PC-3 (cell line): ENCODE measurements at regions not wholly inside any gene's neighbourhood (a gene's known extent, or its start where the extent isn't known, plus 50 kb on each side); places are given as distances from the start of the nearest gene placed in this dataset.

Source experiments
- ATAC-seq: fragments of 200-7000 bp; cut with Tn5 transposase; 2 replicates; pipeline ENCODE4 v1.9.1; 2020; ENCODE audit warnings: mild to moderate bottlenecking, moderate library complexity
- BruUV-seq: library from RNA; stranded (reverse); fragments of 400-500 nt; replicated peaks from 2 replicates; lab custom pipeline; 2021; lab: Mats Ljungman, UMichigan
- CTCF ChIA-PET: fragments of 300-600 bp; sonication (Branson Sonifier 250); formaldehyde crosslinking; loops from one replicate; lab custom pipeline; 2022; ENCODE audit warnings: antibody characterized with exemption; lab: Charles Lee
- POLR2A ChIA-PET: fragments of 300-600 bp; sonication (Branson Sonifier 250); formaldehyde crosslinking; loops from one replicate; lab custom pipeline; 2022; ENCODE audit warnings: antibody characterized with exemption; ENCODE audit not compliant: unreplicated experiment; lab: Charles Lee
- DNase-seq: peaks from one replicate; pipeline ENCODE4 v3.0.0-alpha.2; 2015
- H2AFZ ChIP-seq: fragments of 300-600 bp; sonication (generic); 2 replicates; pipeline ENCODE4 v1.6.0; 2016; ENCODE audit warnings: antibody characterized with exemption, low read length
- H3F3A ChIP-seq: fragments of 300-600 bp; sonication (generic); one replicate; pipeline ENCODE4 v1.6.0; 2017; ENCODE audit warnings: antibody characterized with exemption, low read length, control low read depth, mild to moderate bottlenecking; ENCODE audit not compliant: unreplicated experiment
- H3K27ac ChIP-seq: fragments of 300-600 bp; sonication (generic); 2 replicates; pipeline ENCODE4 v1.5.1; 2016; ENCODE audit warnings: mild to moderate bottlenecking, low read length
- H3K27me3 ChIP-seq: fragments of 300-600 bp; sonication (generic); 2 replicates; pipeline ENCODE4 v1.6.1; 2016; ENCODE audit warnings: low read length, mixed read lengths
- H3K36me3 ChIP-seq: fragments of 300-600 bp; sonication (generic); 2 replicates; pipeline ENCODE4 v1.6.1; 2016; ENCODE audit warnings: low read depth, mixed run types, low read length, mixed read lengths
- H3K4me1 ChIP-seq: fragments of 300-600 bp; sonication (generic); 2 replicates; pipeline ENCODE4 v1.5.1; 2016; ENCODE audit warnings: low read length; ENCODE audit not compliant: insufficient read depth
- H3K4me2 ChIP-seq: fragments of 300-600 bp; sonication (generic); 2 replicates; pipeline ENCODE4 v1.6.0; 2016; ENCODE audit warnings: low read length
- H3K4me3 ChIP-seq: fragments of 300-600 bp; sonication (generic); 2 replicates; pipeline ENCODE4 v1.5.1; 2016; ENCODE audit warnings: mild to moderate bottlenecking, low read length, mixed read lengths
- H3K79me2 ChIP-seq: fragments of 300-600 bp; sonication (generic); 2 replicates; pipeline ENCODE4 v1.6.1; 2017; ENCODE audit warnings: low read length, mixed read lengths
- H3K9ac ChIP-seq: fragments of 300-600 bp; sonication (generic); 2 replicates; pipeline ENCODE4 v1.6.0; 2016; ENCODE audit warnings: mild to moderate bottlenecking, low read length
- H3K9me2 ChIP-seq: fragments of 300-600 bp; sonication (generic); replicated peaks from 2 replicates; pipeline ENCODE4 v1.6.1; 2016; ENCODE audit warnings: mixed run types, low read length, mixed read lengths
- H3K9me3 ChIP-seq: fragments of 300-600 bp; sonication (generic); 2 replicates; pipeline ENCODE4 v1.6.1; 2016; ENCODE audit warnings: low read length, mixed read lengths
- H4K20me1 ChIP-seq: fragments of 300-600 bp; sonication (generic); 2 replicates; pipeline ENCODE4 v1.6.1; 2016; ENCODE audit warnings: low read length, mixed read lengths
- EZH2 ChIP-seq: fragments of 300-600 bp; sonication (generic); IDR thresholded peaks from one replicate; pipeline ENCODE4 v1.6.1; 2017; ENCODE audit warnings: antibody characterized with exemption, mild to moderate bottlenecking, low read length; ENCODE audit not compliant: unreplicated experiment
- EZH2phosphoT487 ChIP-seq: fragments of 300-600 bp; sonication (generic); IDR thresholded peaks from 2 replicates; pipeline ENCODE4 v1.6.1; 2018; ENCODE audit warnings: mild to moderate bottlenecking, antibody characterized with exemption, low read length, borderline replicate concordance
- intact Hi-C: fragments of 100-400 bp; cut with micrococcal nuclease; formaldehyde crosslinking; loops from 2 replicates; pipeline ENCODE4 v1.9.0; 2023
- TF ChIP-seq, protein P1 (sequence below): fragments of 300-600 bp; sonication (generic); conservative IDR thresholded peaks from 2 replicates; pipeline ENCODE4 v1.5.1; 2017; ENCODE audit warnings: antibody characterized with exemption, low read depth, mild to moderate bottlenecking, low read length

DNA sequence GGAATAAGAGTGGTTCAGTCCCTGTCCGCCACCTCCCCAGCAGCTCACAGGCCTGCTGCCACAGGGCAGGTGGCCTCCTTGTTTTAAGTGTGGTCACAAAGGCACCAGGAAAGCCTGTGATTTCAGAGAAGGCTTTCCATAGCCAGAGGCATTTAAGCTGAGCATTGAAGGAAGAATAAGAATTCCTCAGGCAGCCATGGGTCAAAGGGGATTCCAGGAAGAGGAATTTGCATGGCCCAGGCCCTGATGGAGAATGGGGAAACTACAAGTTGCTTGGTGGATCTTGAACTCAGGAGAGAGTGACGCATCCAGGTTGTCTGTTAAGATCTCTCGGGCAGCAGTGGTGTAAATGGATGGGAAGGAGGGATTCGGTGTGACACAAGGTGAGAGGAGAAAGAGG is 66.7 kb downstream of the KLHDC7A start:
- ChIA-PET POLR2A (no interaction called here), CTCF (no interaction called here)
- no peak overlapping the region for H2AFZ ChIP-seq
- DNase-seq (no peak), ATAC-seq (no peak)
- H3K27ac ChIP-seq = no peak overlapping the region
- H3K79me2 ChIP-seq = no peaks in the 10 kb centered on the region
- H3K36me3 ChIP-seq = no peaks in the 10 kb centered on the region
- peaks cover 81% of the 10 kb centered on the region for H3K27me3 ChIP-seq
- intact Hi-C loops = no loop called here
- no TSS peak for BruUV-seq
- H3K9me2 ChIP-seq = no peaks in the 10 kb centered on the region
- no peak overlapping the region for H3K9ac ChIP-seq
- no peaks in the 10 kb centered on the region for H3F3A ChIP-seq
- no peaks in the 10 kb centered on the region for H3K9me3 ChIP-seq
- no peak overlapping the region for H3K4me2 ChIP-seq
- no peak for TF ChIP-seq EZH2phosphoT487
- TF ChIP-seq, protein P1, sequence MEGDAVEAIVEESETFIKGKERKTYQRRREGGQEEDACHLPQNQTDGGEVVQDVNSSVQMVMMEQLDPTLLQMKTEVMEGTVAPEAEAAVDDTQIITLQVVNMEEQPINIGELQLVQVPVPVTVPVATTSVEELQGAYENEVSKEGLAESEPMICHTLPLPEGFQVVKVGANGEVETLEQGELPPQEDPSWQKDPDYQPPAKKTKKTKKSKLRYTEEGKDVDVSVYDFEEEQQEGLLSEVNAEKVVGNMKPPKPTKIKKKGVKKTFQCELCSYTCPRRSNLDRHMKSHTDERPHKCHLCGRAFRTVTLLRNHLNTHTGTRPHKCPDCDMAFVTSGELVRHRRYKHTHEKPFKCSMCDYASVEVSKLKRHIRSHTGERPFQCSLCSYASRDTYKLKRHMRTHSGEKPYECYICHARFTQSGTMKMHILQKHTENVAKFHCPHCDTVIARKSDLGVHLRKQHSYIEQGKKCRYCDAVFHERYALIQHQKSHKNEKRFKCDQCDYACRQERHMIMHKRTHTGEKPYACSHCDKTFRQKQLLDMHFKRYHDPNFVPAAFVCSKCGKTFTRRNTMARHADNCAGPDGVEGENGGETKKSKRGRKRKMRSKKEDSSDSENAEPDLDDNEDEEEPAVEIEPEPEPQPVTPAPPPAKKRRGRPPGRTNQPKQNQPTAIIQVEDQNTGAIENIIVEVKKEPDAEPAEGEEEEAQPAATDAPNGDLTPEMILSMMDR = no peak
- TF ChIP-seq EZH2 = no peak
- H3K4me1 ChIP-seq = no peaks in the 10 kb centered on the region
- H4K20me1 ChIP-seq = no peaks in the 10 kb centered on the region
- H3K4me3 ChIP-seq = no peak overlapping the region

DNA sequence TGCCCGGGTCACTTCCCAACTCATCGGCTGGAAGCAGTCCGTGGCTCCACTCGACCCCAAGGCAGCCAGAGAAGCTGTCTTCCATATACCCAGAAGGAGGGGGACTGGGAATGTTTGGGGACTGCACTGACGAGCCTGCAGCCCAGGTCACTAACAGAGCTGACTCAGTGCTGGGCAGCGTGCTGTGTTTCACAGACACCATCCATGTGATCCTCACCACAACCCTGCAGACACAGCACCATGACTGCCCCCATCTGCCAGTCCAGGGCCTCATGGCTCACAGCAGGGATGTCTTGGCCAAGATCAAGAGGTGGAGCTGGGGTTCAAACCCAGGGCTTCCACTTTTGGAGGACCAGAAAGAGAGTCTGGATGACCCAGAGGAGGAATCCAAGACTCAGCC is 67.9 kb downstream of the KLHDC7A start:
- Histone ChIP-seq H3K36me3 (no peaks in the 10 kb centered on the region), H3F3A (no peaks in the 10 kb centered on the region), H3K4me3 (no peak overlapping the region), H3K4me2 (no peak overlapping the region), H3K9ac (no peak overlapping the region), H3K9me3 (no peaks in the 10 kb centered on the region), H3K4me1 (no peaks in the 10 kb centered on the region), H4K20me1 (no peaks in the 10 kb centered on the region), H3K9me2 (no peaks in the 10 kb centered on the region), H3K27me3 (peaks cover 81% of the 10 kb centered on the region), H3K27ac (no peak overlapping the region), H2AFZ (no peak overlapping the region), H3K79me2 (no peaks in the 10 kb centered on the region)
- CTCF ChIA-PET = no interaction called here
- intact Hi-C loops = no loop called here
- POLR2A ChIA-PET = no interaction called here
- ATAC-seq (no peak), DNase-seq (no peak)
- TF ChIP-seq, protein P1 = no peak
- TF ChIP-seq EZH2 (no peak), EZH2phosphoT487 (no peak)
- BruUV-seq = no TSS peak

GRCh38 chr1:18549106-18549505 is 68.4 kb downstream of the KLHDC7A start:
- intact Hi-C loops = no loop called here
- CTCF ChIA-PET = no interaction called here

More at GRCh38 chr1:18549106-18549505, 68.4 kb downstream of the KLHDC7A start:
- Histone ChIP-seq H2AFZ (no peak overlapping the region), H3K36me3 (no peaks in the 10 kb centered on the region), H3K9me2 (no peaks in the 10 kb centered on the region), H3K9me3 (no peaks in the 10 kb centered on the region), H3K4me3 (no peak overlapping the region), H3K27ac (no peak overlapping the region), H3K79me2 (no peaks in the 10 kb centered on the region), H3K27me3 (peaks cover 84% of the 10 kb centered on the region), H3K9ac (no peak overlapping the region), H4K20me1 (no peaks in the 10 kb centered on the region), H3K4me2 (no peak overlapping the region), H3F3A (no peaks in the 10 kb centered on the region), H3K4me1 (no peaks in the 10 kb centered on the region)
- TF ChIP-seq EZH2phosphoT487 (no peak), EZH2 (no peak)
- ATAC-seq (no peak), DNase-seq (no peak)
- BruUV-seq = no TSS peak
- POLR2A ChIA-PET = no interaction called here
